ENCODE measurements at regions not wholly inside any gene's neighbourhood (a gene's known extent, or its start where the extent isn't known, plus 50 kb on each side); places are given as distances from the start of the nearest gene placed in this dataset.
A peak's percentile ranks its signal among the peaks of the same experiment; 100 is the strongest.

DNA sequence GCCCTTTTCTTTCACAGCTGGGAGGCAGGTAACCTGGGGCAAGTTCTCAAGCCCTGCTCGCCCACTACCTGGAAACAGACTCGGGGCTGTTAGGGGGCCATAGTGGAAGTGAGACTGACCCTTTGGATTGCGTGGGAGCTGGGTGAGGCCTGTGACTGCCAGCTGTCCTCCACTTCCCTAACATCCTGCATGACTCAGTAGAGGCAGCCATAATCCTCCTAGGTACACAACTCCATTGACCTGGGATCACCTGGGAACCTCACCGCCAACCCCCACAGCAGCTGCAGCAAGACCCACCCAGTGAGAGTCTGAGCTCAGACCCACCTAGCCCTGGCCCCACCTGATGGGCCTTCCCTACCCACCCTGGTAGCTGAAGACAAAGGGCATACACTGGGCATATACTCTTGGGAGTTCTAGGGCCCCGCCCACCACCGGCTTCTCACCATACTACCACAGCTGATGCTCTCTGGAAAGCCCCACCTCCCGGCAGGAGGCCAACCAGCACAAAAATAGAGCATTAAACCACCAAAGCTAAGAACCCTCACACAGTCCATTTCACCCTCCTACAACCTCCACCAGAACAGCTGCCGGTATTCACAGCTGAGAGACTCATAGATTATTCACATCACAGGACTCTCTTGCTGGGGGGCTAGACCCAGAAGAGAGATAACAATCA lies 61.1 kb upstream of the DCTD start:
- TF ChIP-seq, protein P1, sequence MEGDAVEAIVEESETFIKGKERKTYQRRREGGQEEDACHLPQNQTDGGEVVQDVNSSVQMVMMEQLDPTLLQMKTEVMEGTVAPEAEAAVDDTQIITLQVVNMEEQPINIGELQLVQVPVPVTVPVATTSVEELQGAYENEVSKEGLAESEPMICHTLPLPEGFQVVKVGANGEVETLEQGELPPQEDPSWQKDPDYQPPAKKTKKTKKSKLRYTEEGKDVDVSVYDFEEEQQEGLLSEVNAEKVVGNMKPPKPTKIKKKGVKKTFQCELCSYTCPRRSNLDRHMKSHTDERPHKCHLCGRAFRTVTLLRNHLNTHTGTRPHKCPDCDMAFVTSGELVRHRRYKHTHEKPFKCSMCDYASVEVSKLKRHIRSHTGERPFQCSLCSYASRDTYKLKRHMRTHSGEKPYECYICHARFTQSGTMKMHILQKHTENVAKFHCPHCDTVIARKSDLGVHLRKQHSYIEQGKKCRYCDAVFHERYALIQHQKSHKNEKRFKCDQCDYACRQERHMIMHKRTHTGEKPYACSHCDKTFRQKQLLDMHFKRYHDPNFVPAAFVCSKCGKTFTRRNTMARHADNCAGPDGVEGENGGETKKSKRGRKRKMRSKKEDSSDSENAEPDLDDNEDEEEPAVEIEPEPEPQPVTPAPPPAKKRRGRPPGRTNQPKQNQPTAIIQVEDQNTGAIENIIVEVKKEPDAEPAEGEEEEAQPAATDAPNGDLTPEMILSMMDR (IDR thresholded peaks at IDR 0.05; ENCODE audit: low read depth, low read length) = no peak
- Histone ChIP-seq H3K9me3 (no peaks in the 10 kb centered on the region), H3K27me3 (no peaks in the 10 kb centered on the region), H3K4me1 (peaks cover 14% of the 10 kb centered on the region), H3K4me3 (ENCODE audit: low read depth, low read length) (no peak overlapping the region), H3K36me3 (no peaks in the 10 kb centered on the region)
- DNase-seq = peak; percentile 44

DNA sequence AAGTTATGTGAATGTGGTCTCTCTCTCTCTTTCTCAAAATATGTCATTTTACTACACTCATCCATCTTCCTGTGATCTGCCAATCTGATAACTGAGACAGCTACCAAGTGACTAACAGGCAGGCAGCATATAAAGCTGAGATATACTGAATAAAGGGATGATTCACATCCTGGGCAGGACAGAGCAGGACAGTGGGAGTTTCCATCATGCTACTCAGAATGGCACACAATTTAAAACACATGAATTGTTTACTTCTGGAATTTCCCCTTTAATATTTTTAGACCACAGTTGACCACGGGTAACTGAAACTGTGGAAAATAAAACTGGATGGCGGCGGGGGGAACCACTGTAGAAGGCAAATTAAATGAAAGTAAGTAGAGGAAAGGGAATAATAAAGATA lies 58.6 kb upstream of the DCTD start:
- peak; percentile 39 for DNase-seq
- H3K4me1 ChIP-seq = peaks cover 14% of the 10 kb centered on the region

DNA sequence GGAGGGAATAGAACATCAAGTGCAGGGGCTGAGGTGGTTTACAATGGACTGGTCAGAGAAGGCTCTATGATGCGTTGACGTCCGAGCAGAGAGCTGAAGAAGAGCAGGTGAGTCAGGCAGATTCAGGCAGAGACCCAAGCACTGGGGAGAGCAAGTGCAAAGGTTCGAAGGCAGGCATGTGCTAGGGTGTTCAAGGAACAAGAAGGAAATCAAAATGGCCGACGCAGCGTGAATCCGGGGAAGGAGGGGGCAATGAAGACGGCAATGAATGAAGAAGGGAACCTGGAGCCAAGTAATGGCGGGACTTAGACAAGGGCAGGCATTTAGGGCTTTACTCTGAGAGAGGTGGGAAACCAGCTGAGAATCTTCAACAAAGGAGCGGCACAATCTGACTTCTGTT lies 56.8 kb upstream of the DCTD start:
- no peaks in the 10 kb centered on the region for H3K27me3 ChIP-seq
- TF ChIP-seq, protein P1 (IDR thresholded peaks at IDR 0.05; ENCODE audit: low read depth, low read length) = no peak
- no peak for DNase-seq
- no peaks in the 10 kb centered on the region for H3K9me3 ChIP-seq
- no peak overlapping the region for H3K4me3 ChIP-seq (ENCODE audit: low read depth, low read length)
- no peaks in the 10 kb centered on the region for H3K36me3 ChIP-seq
- H3K4me1 ChIP-seq = peaks cover 14% of the 10 kb centered on the region

More for the DNA sequence above, 58.6 kb upstream of the DCTD start:
- no peaks in the 10 kb centered on the region for H3K9me3 ChIP-seq
- no peaks in the 10 kb centered on the region for H3K36me3 ChIP-seq
- H3K4me3 ChIP-seq (ENCODE audit: low read depth, low read length) = no peak overlapping the region
- no peaks in the 10 kb centered on the region for H3K27me3 ChIP-seq
- TF ChIP-seq, protein P1 (IDR thresholded peaks at IDR 0.05; ENCODE audit: low read depth, low read length) = no peak

DNA sequence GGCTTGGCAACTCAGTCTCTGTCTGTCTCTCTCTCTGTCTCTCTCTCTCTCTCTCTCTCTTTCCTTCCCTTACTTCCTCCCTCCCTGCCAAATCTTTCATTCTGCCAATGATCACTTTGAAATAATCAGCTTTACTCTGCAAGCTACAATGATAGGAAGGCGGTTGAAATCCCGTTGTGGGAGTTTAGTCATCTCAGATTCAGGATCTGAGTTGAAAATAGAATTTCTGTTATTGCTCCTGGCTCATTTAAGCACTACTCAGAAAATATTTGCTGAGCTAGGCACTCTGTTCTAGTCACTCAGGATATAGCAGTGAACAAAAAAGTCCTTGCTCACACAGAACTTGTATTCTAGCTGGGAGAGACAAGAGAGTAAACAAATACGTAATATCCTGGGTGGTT lies 56.3 kb upstream of the DCTD start:
- no peak overlapping the region for H3K4me3 ChIP-seq (ENCODE audit: low read depth, low read length)
- H3K9me3 ChIP-seq = no peaks in the 10 kb centered on the region
- TF ChIP-seq, protein P1 (IDR thresholded peaks at IDR 0.05; ENCODE audit: low read depth, low read length) = no peak
- no peaks in the 10 kb centered on the region for H3K36me3 ChIP-seq
- peaks cover 12% of the 10 kb centered on the region for H3K4me1 ChIP-seq
- no peaks in the 10 kb centered on the region for H3K27me3 ChIP-seq
- DNase-seq = no peak

DNA sequence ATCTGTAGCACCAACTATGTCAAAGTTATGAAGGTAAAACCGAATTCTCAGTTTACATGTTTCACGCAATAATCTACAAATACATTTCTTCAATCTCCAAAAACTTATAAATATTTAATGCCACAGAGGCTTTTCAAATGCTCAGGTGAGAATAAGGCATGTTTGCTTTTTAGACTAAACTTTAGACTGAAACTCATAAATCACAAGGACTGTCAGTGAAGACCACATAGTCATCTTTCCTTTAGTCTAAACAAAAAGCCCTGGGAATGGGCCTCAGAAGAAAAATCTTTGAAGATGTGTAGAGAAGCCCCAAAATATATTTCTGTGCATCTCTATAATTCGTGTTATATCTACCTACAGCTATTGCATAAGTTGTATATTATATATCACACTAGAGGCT lies 54.5 kb upstream of the DCTD start:
- TF ChIP-seq, protein P1 (IDR thresholded peaks at IDR 0.05; ENCODE audit: low read depth, low read length) = no peak
- Histone ChIP-seq H3K4me3 (ENCODE audit: low read depth, low read length) (no peak overlapping the region), H3K9me3 (no peaks in the 10 kb centered on the region), H3K27me3 (no peaks in the 10 kb centered on the region), H3K4me1 (peaks cover 11% of the 10 kb centered on the region), H3K36me3 (no peaks in the 10 kb centered on the region)
- DNase-seq = no peak

DNA sequence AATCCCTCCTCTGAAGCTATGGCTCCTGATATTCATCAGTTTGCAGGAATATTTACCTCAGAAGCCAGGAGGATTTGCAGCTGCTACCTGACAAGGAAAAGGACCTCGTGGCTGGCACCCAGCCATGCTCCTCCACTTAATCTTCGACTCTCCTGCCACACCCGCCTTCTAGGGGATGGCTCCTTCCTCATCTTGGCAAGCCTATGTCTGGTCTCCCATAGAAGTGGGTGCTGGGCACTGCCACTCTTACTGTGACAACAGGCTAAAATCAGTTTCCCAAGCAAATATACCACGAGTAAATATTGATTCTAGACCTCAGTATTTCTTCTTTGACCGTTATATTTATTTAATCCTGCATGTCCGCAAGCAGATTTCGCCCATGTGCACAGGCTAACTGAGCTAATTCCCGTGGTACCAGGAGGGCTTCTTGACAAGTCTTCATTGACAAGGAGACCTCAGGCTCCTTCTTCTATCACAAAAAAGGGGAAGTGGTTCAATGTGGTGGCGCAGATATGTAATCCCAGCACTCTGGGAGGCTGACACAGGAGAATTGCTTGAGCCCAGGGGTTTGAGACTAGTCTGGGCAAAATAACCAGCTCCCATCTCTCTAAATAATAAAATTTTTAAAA lies 52.6 kb upstream of the DCTD start:
- no peaks in the 10 kb centered on the region for H3K36me3 ChIP-seq
- no peak overlapping the region for H3K4me3 ChIP-seq (ENCODE audit: low read depth, low read length)
- TF ChIP-seq, protein P1 (IDR thresholded peaks at IDR 0.05; ENCODE audit: low read depth, low read length) = no peak
- no peaks in the 10 kb centered on the region for H3K27me3 ChIP-seq
- peaks cover under 1% of the 10 kb centered on the region for H3K4me1 ChIP-seq
- no peaks in the 10 kb centered on the region for H3K9me3 ChIP-seq
- no peak for DNase-seq
